ENCODE measurements at regions not wholly inside any gene's neighbourhood (a gene's known extent, or its start where the extent isn't known, plus 50 kb on each side); places are given as distances from the start of the nearest gene placed in this dataset.
"Not testable (repeated sequence)": the region's sequence is repeated elsewhere in the genome, so short reads cannot be mapped to it uniquely, and the experiment has no call there.

- H4K20me1 ChIP-seq (ENCODE audit: insufficient read depth, low read length), result no peaks in the 10 kb centered on the region
- no peaks in the 10 kb centered on the region for H3K36me3 ChIP-seq (ENCODE audit: insufficient read depth, low read length)
- H3K4me1 ChIP-seq (ENCODE audit: insufficient read depth, low read length, poor library complexity, severe bottlenecking), result no peaks in the 10 kb centered on the region
- intact Hi-C loops (cut with micrococcal nuclease; ENCODE audit: unreplicated experiment), result no loop called here
- ChIA-PET POLR2A (no interaction called here), CTCF (ENCODE audit: unreplicated experiment) (no interaction called here)
- no peak for TF ChIP-seq EZH2phosphoT487 (IDR thresholded peaks at IDR 0.05; ENCODE audit: borderline replicate concordance, low read depth, low read length)
- no peak for TF ChIP-seq CTCF (conservative IDR thresholded peaks at IDR 0.05; ENCODE audit: low read length)
- BruUV-seq (replicated peaks), result no TSS peak
- H3K4me3 ChIP-seq (ENCODE audit: low read depth, low read length, poor library complexity, severe bottlenecking), result no peak overlapping the region
- no peak overlapping the region for H3K27ac ChIP-seq (ENCODE audit: low read depth, low read length, poor library complexity, severe bottlenecking)
- no peaks in the 10 kb centered on the region for H3K79me2 ChIP-seq (ENCODE audit: insufficient read depth, low read depth, low read length)
- H3K4me2 ChIP-seq (ENCODE audit: low read length), result no peak overlapping the region
- no peaks in the 10 kb centered on the region for H3K9me2 ChIP-seq (ENCODE audit: insufficient read depth, low read length)
- DNase-seq (ENCODE audit: low spot score), result no peak
- H3K9me3 ChIP-seq (ENCODE audit: low read length), result no peaks in the 10 kb centered on the region
- H2AFZ ChIP-seq (ENCODE audit: low read length), result no peak overlapping the region
Observed at GRCh38 chr2:109712746-109713145, 81.4 kb upstream of the RGPD5 start.

GRCh38 chr2:109715313-109715805, 78.7 kb upstream of the RGPD5 start:
- DNase-seq (ENCODE audit: low spot score), result no peak
- Histone ChIP-seq H3K4me3 (ENCODE audit: low read depth, low read length, poor library complexity, severe bottlenecking) (no peak overlapping the region), H3K36me3 (ENCODE audit: insufficient read depth, low read length) (no peaks in the 10 kb centered on the region), H4K20me1 (ENCODE audit: insufficient read depth, low read length) (no peaks in the 10 kb centered on the region), H3K79me2 (ENCODE audit: insufficient read depth, low read depth, low read length) (no peaks in the 10 kb centered on the region), H2AFZ (ENCODE audit: low read length) (no peak overlapping the region), H3K9me3 (ENCODE audit: low read length) (no peaks in the 10 kb centered on the region), H3K9me2 (ENCODE audit: insufficient read depth, low read length) (no peaks in the 10 kb centered on the region), H3K4me1 (ENCODE audit: insufficient read depth, low read length, poor library complexity, severe bottlenecking) (no peaks in the 10 kb centered on the region), H3K27ac (ENCODE audit: low read depth, low read length, poor library complexity, severe bottlenecking) (no peak overlapping the region), H3K4me2 (ENCODE audit: low read length) (no peak overlapping the region)
- POLR2A ChIA-PET, result no interaction called here
- intact Hi-C loops (cut with micrococcal nuclease; ENCODE audit: unreplicated experiment), result no loop called here
- TF ChIP-seq EZH2phosphoT487 (IDR thresholded peaks at IDR 0.05; ENCODE audit: borderline replicate concordance, low read depth, low read length) (no peak), CTCF (conservative IDR thresholded peaks at IDR 0.05; ENCODE audit: low read length) (no peak)
- CTCF ChIA-PET (ENCODE audit: unreplicated experiment), result no interaction called here
- no TSS peak for BruUV-seq (replicated peaks)

GRCh38 chr2:109716596-109716995, 77.5 kb upstream of the RGPD5 start:
- not testable (repeated sequence) for H3K9me2 ChIP-seq (ENCODE audit: insufficient read depth, low read length); BruUV-seq (replicated peaks)

More at GRCh38 chr2:109716596-109716995, 77.5 kb upstream of the RGPD5 start:
- DNase-seq (ENCODE audit: low spot score); POLR2A ChIA-PET; CTCF ChIA-PET (ENCODE audit: unreplicated experiment); H3K27ac ChIP-seq (ENCODE audit: low read depth, low read length, poor library complexity, severe bottlenecking); H3K4me3 ChIP-seq (ENCODE audit: low read depth, low read length, poor library complexity, severe bottlenecking); H3K4me2 ChIP-seq (ENCODE audit: low read length); H2AFZ ChIP-seq (ENCODE audit: low read length); H3K9me3 ChIP-seq (ENCODE audit: low read length); H3K36me3 ChIP-seq (ENCODE audit: insufficient read depth, low read length); intact Hi-C loops (cut with micrococcal nuclease; ENCODE audit: unreplicated experiment); H3K79me2 ChIP-seq (ENCODE audit: insufficient read depth, low read depth, low read length); H3K4me1 ChIP-seq (ENCODE audit: insufficient read depth, low read length, poor library complexity, severe bottlenecking); H4K20me1 ChIP-seq (ENCODE audit: insufficient read depth, low read length): not testable (repeated sequence)
